ENCODE measurements at regions not wholly inside any gene's neighbourhood (a gene's known extent, or its start where the extent isn't known, plus 50 kb on each side); places are given as distances from the start of the nearest gene placed in this dataset.
"Not testable (repeated sequence)": the region's sequence is repeated elsewhere in the genome, so short reads cannot be mapped to it uniquely, and the experiment has no call there.

GRCh38 chr2:78261454-78261853, 739.3 kb upstream of the LRRTM4 start:
- no peaks in the 10 kb centered on the region for H3K27me3 Mint-ChIP-seq (ENCODE audit: low read depth in 2 of 2)
- TF ChIP-seq CTCF (IDR thresholded peaks at IDR 0.05): no peak
- no peak overlapping the region for H3K27ac Mint-ChIP-seq
- peaks cover 16 to 25% of the 10 kb centered on the region in 2 donors for H3K9me3 Mint-ChIP-seq
- Histone ChIP-seq H3K4me1 (ENCODE audit: control insufficient read depth, insufficient read depth, low read length) (no peaks in the 10 kb centered on the region), H3K4me3 (ENCODE audit: low read length) (no peak overlapping the region), H3K27ac (ENCODE audit: low read length) (no peak overlapping the region), H3K9me3 (ENCODE audit: control insufficient read depth, insufficient read depth, low read length) (no peaks in the 10 kb centered on the region), H3K36me3 (ENCODE audit: control insufficient read depth, insufficient read depth, low read length) (no peaks in the 10 kb centered on the region), H3K27me3 (ENCODE audit: control insufficient read depth, insufficient read depth, low read length) (no peaks in the 10 kb centered on the region)
- DNase-seq: no peak
- no peak for ATAC-seq
- H3K36me3 Mint-ChIP-seq: no peaks in the 10 kb centered on the region
- no peak overlapping the region for H3K4me3 Mint-ChIP-seq
- intact Hi-C loops (cut with micrococcal nuclease): no loop called here
- H3K4me1 Mint-ChIP-seq: no peaks in the 10 kb centered on the region
- WGBS (ENCODE audit: insufficient coverage): no CpG with 5 or more reads among the region's 1 CpG

GRCh38 chr2:78262089-78262488, 739.9 kb upstream of the LRRTM4 start:
- WGBS (ENCODE audit: insufficient coverage): 86% methylated on average over 10 of the region's 10 CpGs
- ATAC-seq; DNase-seq; H3K27ac Mint-ChIP-seq; H3K4me3 Mint-ChIP-seq; H3K27me3 Mint-ChIP-seq (ENCODE audit: low read depth in 2 of 2); H3K27me3 ChIP-seq (ENCODE audit: control insufficient read depth, insufficient read depth, low read length); H3K4me3 ChIP-seq (ENCODE audit: low read length); H3K9me3 ChIP-seq (ENCODE audit: control insufficient read depth, insufficient read depth, low read length); intact Hi-C loops (cut with micrococcal nuclease); H3K4me1 ChIP-seq (ENCODE audit: control insufficient read depth, insufficient read depth, low read length); H3K4me1 Mint-ChIP-seq; H3K36me3 Mint-ChIP-seq; H3K36me3 ChIP-seq (ENCODE audit: control insufficient read depth, insufficient read depth, low read length); H3K27ac ChIP-seq (ENCODE audit: low read length): not testable (repeated sequence)
- peaks cover 16 to 25% of the 10 kb centered on the region in 2 donors for H3K9me3 Mint-ChIP-seq

- intact Hi-C loops (cut with micrococcal nuclease): no loop called here
- ATAC-seq (no peak), DNase-seq (no peak)
- Mint-ChIP-seq H3K4me1 (no peaks in the 10 kb centered on the region), H3K27ac (no peak overlapping the region), H3K9me3 (peaks cover 16 to 25% of the 10 kb centered on the region in 2 donors), H3K4me3 (no peak overlapping the region), H3K36me3 (no peaks in the 10 kb centered on the region), H3K27me3 (ENCODE audit: low read depth in 2 of 2) (no peaks in the 10 kb centered on the region)
- no peak for TF ChIP-seq CTCF (IDR thresholded peaks at IDR 0.05)
- Histone ChIP-seq H3K27me3 (ENCODE audit: control insufficient read depth, insufficient read depth, low read length) (no peaks in the 10 kb centered on the region), H3K36me3 (ENCODE audit: control insufficient read depth, insufficient read depth, low read length) (no peaks in the 10 kb centered on the region), H3K27ac (ENCODE audit: low read length) (no peak overlapping the region), H3K4me3 (ENCODE audit: low read length) (no peak overlapping the region), H3K9me3 (ENCODE audit: control insufficient read depth, insufficient read depth, low read length) (no peaks in the 10 kb centered on the region), H3K4me1 (ENCODE audit: control insufficient read depth, insufficient read depth, low read length) (no peaks in the 10 kb centered on the region)
- WGBS (ENCODE audit: insufficient coverage): no CpG with 5 or more reads among the region's 2 CpGs
Observed at GRCh38 chr2:78262713-78263375, 740.7 kb upstream of the LRRTM4 start.

- Mint-ChIP-seq H3K4me1 (no peaks in the 10 kb centered on the region), H3K36me3 (no peaks in the 10 kb centered on the region), H3K27me3 (ENCODE audit: low read depth in 2 of 2) (no peaks in the 10 kb centered on the region), H3K9me3 (peaks cover 16 to 24% of the 10 kb centered on the region in 2 donors), H3K27ac (no peak overlapping the region), H3K4me3 (no peak overlapping the region)
- Histone ChIP-seq H3K9me3 (ENCODE audit: control insufficient read depth, insufficient read depth, low read length) (no peaks in the 10 kb centered on the region), H3K4me3 (ENCODE audit: low read length) (no peak overlapping the region), H3K36me3 (ENCODE audit: control insufficient read depth, insufficient read depth, low read length) (no peaks in the 10 kb centered on the region), H3K27me3 (ENCODE audit: control insufficient read depth, insufficient read depth, low read length) (no peaks in the 10 kb centered on the region), H3K27ac (ENCODE audit: low read length) (no peak overlapping the region), H3K4me1 (ENCODE audit: control insufficient read depth, insufficient read depth, low read length) (no peaks in the 10 kb centered on the region)
- no peak for DNase-seq
- intact Hi-C loops (cut with micrococcal nuclease): no loop called here
- no CpG with 5 or more reads among the region's 1 CpG for WGBS (ENCODE audit: insufficient coverage)
- TF ChIP-seq CTCF (IDR thresholded peaks at IDR 0.05): no peak
- no peak for ATAC-seq
Observed at GRCh38 chr2:78263571-78263970, 741.4 kb upstream of the LRRTM4 start.

Measured in natural killer cell (primary cell).